Heart left ventricle (tissue), 13 donors: ENCODE measurements at regions not wholly inside any gene's neighbourhood (a gene's known extent, or its start where the extent isn't known, plus 50 kb on each side); places are given as distances from the start of the nearest gene placed in this dataset.

Source experiments
- CTCF ChIP-seq, 12 donors: fragments of 200-600 bp; sonication (generic) in 4 of 12; IDR thresholded peaks; one replicate each; pipeline versions ENCODE4 v1.5.0 to v1.8.0; 2018 to 2022; ENCODE audit warnings: antibody characterized with exemption in 12 of 12, mild to moderate bottlenecking in 5 of 12
- POLR2A ChIP-seq, 2 donors: fragments of 450-650 bp; IDR thresholded peaks; one replicate each; pipeline ENCODE4 v1.6.1; 2017; ENCODE audit warnings: antibody characterized with exemption in 2 of 2, mild to moderate bottlenecking in 2 of 2, moderate library complexity in 2 of 2
- donor health status: ischemic (EF 13 %, LVEDD 7.1; RV severe dilation, severe dysfunction).
- donor health status: DM: no; HTN: yes; CAD: no.
- donor health status: DM: no; HTN: no; CAD: no.
- donor health status: ischemic (EF 25% LVEDD 6.9; RV normal size, moderate dysfunction).
- donor health status: ischemic (EF 25% LVEDD 5.7; RV mildly dilated, moderate dysfunction).
- donor health status: ischemic (EF 35%, LVEDD 5.7; RV mildly dilated, moderate dysfunction).
- donor health status: nonischemic (EF 11% LVEDD 7.7; RV severe dilation, severe dysfunction).
- donor health status: DM: yes; HTN: yes; CAD: no.
- donor health status: PGD.
- donor health status: ischemic (EF 29% LVEDD 5.4; RV normal size, mild dysfunction).
- donor health status: nonischemic (EF 23%, LVEDD 6.1; RV moderate dilation, normal function).

- TF ChIP-seq CTCF (IDR thresholded peaks at IDR 0.05) (no peak), POLR2A (IDR thresholded peaks at IDR 0.05) (no peak)
These were observed 396.4 kb downstream of the TMEM232 start for GRCh38 chr5:110329955-110330525.
